GM12892 (cell line): ENCODE measurements at regions not wholly inside any gene's neighbourhood (a gene's known extent, or its start where the extent isn't known, plus 50 kb on each side); places are given as distances from the start of the nearest gene placed in this dataset.

Experiments used
- POLR2A ChIP-seq: IDR thresholded peaks from 2 replicates; pipeline ENCODE4 v1.6.1; 2011; ENCODE audit warnings: low read depth, low read length, control low read depth
- POLR2AphosphoS5 ChIP-seq: IDR thresholded peaks from 2 replicates; pipeline ENCODE4 v1.6.1; 2011; ENCODE audit warnings: low read depth, low read length, control low read depth
- TAF1 ChIP-seq: IDR thresholded peaks from 2 replicates; pipeline ENCODE4 v1.6.1; 2011; ENCODE audit warnings: low read depth, mild to moderate bottlenecking, control low read depth, low read length, borderline replicate concordance

- TF ChIP-seq POLR2A = no peak
- TF ChIP-seq TAF1 = no peak
- no peak for TF ChIP-seq POLR2AphosphoS5
These were observed 221.1 kb upstream of the XYLT1 start for GRCh38 chr16:17691899-17692176.
